Testis (tissue), 2 donors: ENCODE measurements at regions not wholly inside any gene's neighbourhood (a gene's known extent, or its start where the extent isn't known, plus 50 kb on each side); places are given as distances from the start of the nearest gene placed in this dataset.

Experiments used
- DNase-seq: peaks from one replicate; pipeline ENCODE4 v3.0.0-alpha.2; 2019
- H3K27ac ChIP-seq, 2 donors: fragments of 200-600 bp; sonication (generic); one replicate each; pipeline ENCODE4 v1.5.1; 2019
- H3K27me3 ChIP-seq: fragments of 200-600 bp; sonication (generic); one replicate; pipeline ENCODE4 v1.5.1; 2019
- H3K36me3 ChIP-seq: fragments of 200-600 bp; sonication (generic); one replicate; pipeline ENCODE4 v1.5.1; 2017; ENCODE audit warnings: low read depth; ENCODE audit errors: missing control alignments
- H3K4me1 ChIP-seq: fragments of 200-600 bp; sonication (generic); one replicate; pipeline ENCODE4 v1.5.1; 2019
- H3K4me3 ChIP-seq, 2 donors: fragments of 200-600 bp; sonication (generic); one replicate each; pipeline ENCODE4 v1.5.1; 2017 to 2019
- H3K9me3 ChIP-seq: fragments of 200-600 bp; sonication (generic); one replicate; pipeline ENCODE4 v1.5.1; 2017
- CTCF ChIP-seq, 3 experiments: fragments of 450-650 bp in 2 of 3; fragments of 200-600 bp in 1 of 3; sonication (generic) in 1 of 3; IDR thresholded peaks; one replicate each; pipeline ENCODE4 v1.5.1; 2016 to 2019; ENCODE audit warnings: antibody characterized with exemption in 3 of 3, mild to moderate bottlenecking in 2 of 3, moderate library complexity in 1 of 3
- POLR2A ChIP-seq: fragments of 450-650 bp; IDR thresholded peaks from one replicate; pipeline ENCODE4 v1.6.1; 2017; ENCODE audit warnings: antibody characterized with exemption, mild to moderate bottlenecking, moderate library complexity
- WGBS, 2 donors: methylation state at CpG; one replicate each; pipeline ENCODE4 v1.1.5; 2018; 5-methylcytosine and 5-hydroxymethylcytosine counted together
- intact Hi-C: fragments of 100-400 bp; cut with DNase I; formaldehyde crosslinking; loops from one replicate; pipeline ENCODE4 v1.15.1; 2023; ENCODE audit warnings: low total_unique reads

GRCh38 chr1:244255426-244255965 lies 196.2 kb downstream of the ADSS2 start:
- TF ChIP-seq CTCF (IDR thresholded peaks at IDR 0.05) (no peak), POLR2A (no peak)
- Histone ChIP-seq H3K4me3 (no peak overlapping the region), H3K36me3 (no peaks in the 10 kb centered on the region), H3K9me3 (no peaks in the 10 kb centered on the region), H3K27ac (no peak overlapping the region), H3K4me1 (no peaks in the 10 kb centered on the region), H3K27me3 (no peaks in the 10 kb centered on the region)
- 87 to 88% methylated on average over 5 of the region's 5 CpGs for WGBS, 2 donors
- DNase-seq: no peak
- intact Hi-C loops: no loop called here

GRCh38 chr1:244256086-244256676 lies 195.5 kb downstream of the ADSS2 start:
- 65 to 73% methylated on average over 13 of the region's 13 CpGs for WGBS, 2 donors
- no peak for DNase-seq
- H3K27me3 ChIP-seq: no peaks in the 10 kb centered on the region
- no peaks in the 10 kb centered on the region for H3K36me3 ChIP-seq
- no peak overlapping the region for H3K4me3 ChIP-seq
- intact Hi-C loops: no loop called here
- TF ChIP-seq POLR2A (no peak), CTCF (IDR thresholded peaks at IDR 0.05) (no peak)
- no peaks in the 10 kb centered on the region for H3K4me1 ChIP-seq
- no peaks in the 10 kb centered on the region for H3K9me3 ChIP-seq
- no peak overlapping the region for H3K27ac ChIP-seq

- WGBS, 2 donors: 70 to 74% methylated on average over 3 of the region's 3 CpGs
- Histone ChIP-seq H3K4me3 (no peak overlapping the region), H3K27ac (no peak overlapping the region), H3K36me3 (no peaks in the 10 kb centered on the region), H3K27me3 (no peaks in the 10 kb centered on the region), H3K4me1 (no peaks in the 10 kb centered on the region), H3K9me3 (no peaks in the 10 kb centered on the region)
- intact Hi-C loops: no loop called here
- no peak for DNase-seq
- TF ChIP-seq POLR2A (no peak), CTCF (IDR thresholded peaks at IDR 0.05) (no peak)
These were observed 187.5 kb downstream of the ADSS2 start for GRCh38 chr1:244264163-244264562.

- intact Hi-C loops: no loop called here
- Histone ChIP-seq H3K27me3 (no peaks in the 10 kb centered on the region), H3K4me1 (no peaks in the 10 kb centered on the region), H3K4me3 (no peak overlapping the region), H3K9me3 (no peaks in the 10 kb centered on the region), H3K36me3 (no peaks in the 10 kb centered on the region), H3K27ac (no peak overlapping the region)
- TF ChIP-seq CTCF (IDR thresholded peaks at IDR 0.05) (no peak), POLR2A (no peak)
- no peak for DNase-seq
- 87 to 93% methylated on average over 2 of the region's 2 CpGs for whole genome bisulfite sequencing, 2 donors
These were observed 186.2 kb downstream of the ADSS2 start for GRCh38 chr1:244265507-244265906.

- no peak for DNase-seq
These were observed 182.5 kb downstream of the ADSS2 start for GRCh38 chr1:244269169-244269568.

More at GRCh38 chr1:244269169-244269568, 182.5 kb downstream of the ADSS2 start:
- no peaks in the 10 kb centered on the region for H3K36me3 ChIP-seq
- no peak overlapping the region for H3K27ac ChIP-seq
- 83% methylated on average over 13 to 15 of the region's 15 CpGs for WGBS, 2 donors
- TF ChIP-seq CTCF (IDR thresholded peaks at IDR 0.05) (no peak), POLR2A (no peak)
- H3K4me3 ChIP-seq: no peak overlapping the region
- H3K27me3 ChIP-seq: no peaks in the 10 kb centered on the region
- intact Hi-C loops: no loop called here
- peaks cover 3% of the 10 kb centered on the region for H3K4me1 ChIP-seq
- no peaks in the 10 kb centered on the region for H3K9me3 ChIP-seq
